ENCODE measurements at regions not wholly inside any gene's neighbourhood (a gene's known extent, or its start where the extent isn't known, plus 50 kb on each side); places are given as distances from the start of the nearest gene placed in this dataset.

GRCh38 chr6:76703285-76703684 lies 630.8 kb upstream of the IMPG1 start:
- DNase-seq (no peak), ATAC-seq (no peak)
- Histone ChIP-seq H3K4me3 (ENCODE audit: low read length) (no peak overlapping the region), H3K4me1 (ENCODE audit: control insufficient read depth, insufficient read depth, low read length) (no peaks in the 10 kb centered on the region), H3K36me3 (ENCODE audit: control insufficient read depth, insufficient read depth, low read length) (no peaks in the 10 kb centered on the region), H3K9me3 (ENCODE audit: control insufficient read depth, insufficient read depth, low read length) (no peaks in the 10 kb centered on the region), H3K27ac (ENCODE audit: low read length) (no peak overlapping the region), H3K27me3 (ENCODE audit: control insufficient read depth, insufficient read depth, low read length) (no peaks in the 10 kb centered on the region)
- Mint-ChIP-seq H3K36me3 (peaks cover 10% of the 10 kb centered on the region), H3K4me3 (no peak overlapping the region), H3K9me3 (peaks cover 8 to 16% of the 10 kb centered on the region in 2 donors), H3K27me3 (ENCODE audit: low read depth in 2 of 2) (no peaks in the 10 kb centered on the region), H3K27ac (no peak overlapping the region), H3K4me1 (no peaks in the 10 kb centered on the region)
- intact Hi-C loops (cut with micrococcal nuclease) = no loop called here
- WGBS (ENCODE audit: insufficient coverage) = 100% methylated on average over 2 of the region's 2 CpGs
- TF ChIP-seq CTCF (IDR thresholded peaks at IDR 0.05) = no peak

- Histone ChIP-seq H3K27ac (ENCODE audit: low read length) (no peak overlapping the region), H3K36me3 (ENCODE audit: control insufficient read depth, insufficient read depth, low read length) (no peaks in the 10 kb centered on the region), H3K4me1 (ENCODE audit: control insufficient read depth, insufficient read depth, low read length) (no peaks in the 10 kb centered on the region), H3K4me3 (ENCODE audit: low read length) (no peak overlapping the region), H3K27me3 (ENCODE audit: control insufficient read depth, insufficient read depth, low read length) (no peaks in the 10 kb centered on the region), H3K9me3 (ENCODE audit: control insufficient read depth, insufficient read depth, low read length) (no peaks in the 10 kb centered on the region)
- no peak for TF ChIP-seq CTCF (IDR thresholded peaks at IDR 0.05)
- Mint-ChIP-seq H3K4me1 (no peaks in the 10 kb centered on the region), H3K27ac (no peak overlapping the region), H3K27me3 (ENCODE audit: low read depth in 2 of 2) (no peaks in the 10 kb centered on the region), H3K36me3 (peaks cover 10% of the 10 kb centered on the region), H3K4me3 (no peak overlapping the region), H3K9me3 (peaks cover 5 to 13% of the 10 kb centered on the region in 2 donors)
- intact Hi-C loops (cut with micrococcal nuclease) = no loop called here
- no peak for DNase-seq
- WGBS (ENCODE audit: insufficient coverage) = 73% methylated on average over 1 of the region's 1 CpG
- ATAC-seq = no peak
Observed at GRCh38 chr6:76702187-76702586, 629.7 kb upstream of the IMPG1 start.

DNA sequence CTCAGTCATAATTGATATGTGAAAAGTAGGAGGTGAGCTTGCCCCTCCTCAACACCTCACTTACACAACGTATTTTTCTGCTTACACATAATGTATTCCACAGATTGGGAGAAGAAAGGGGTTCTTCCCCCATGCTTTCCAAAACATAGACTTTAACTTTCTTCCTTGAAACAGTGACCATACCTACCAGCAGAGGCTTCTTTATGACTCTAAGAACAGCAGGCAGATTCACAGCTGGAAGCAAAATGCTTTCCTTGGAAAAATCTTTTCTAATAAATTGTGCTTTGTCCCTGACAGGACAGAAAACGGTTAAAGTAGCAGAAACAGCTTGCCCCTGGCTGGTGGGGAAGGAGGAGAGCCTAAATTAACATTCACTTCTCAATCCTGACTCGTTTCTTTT lies 629.1 kb upstream of the IMPG1 start:
- Histone ChIP-seq H3K36me3 (ENCODE audit: control insufficient read depth, insufficient read depth, low read length) (no peaks in the 10 kb centered on the region), H3K4me3 (ENCODE audit: low read length) (no peak overlapping the region), H3K27ac (ENCODE audit: low read length) (no peak overlapping the region), H3K9me3 (ENCODE audit: control insufficient read depth, insufficient read depth, low read length) (no peaks in the 10 kb centered on the region), H3K27me3 (ENCODE audit: control insufficient read depth, insufficient read depth, low read length) (no peaks in the 10 kb centered on the region), H3K4me1 (ENCODE audit: control insufficient read depth, insufficient read depth, low read length) (no peaks in the 10 kb centered on the region)
- intact Hi-C loops (cut with micrococcal nuclease) = no loop called here
- TF ChIP-seq CTCF (IDR thresholded peaks at IDR 0.05) = no peak
- H3K27me3 Mint-ChIP-seq (ENCODE audit: low read depth in 2 of 2) = no peaks in the 10 kb centered on the region
- peaks cover 10% of the 10 kb centered on the region for H3K36me3 Mint-ChIP-seq
- ATAC-seq (no peak), DNase-seq (no peak)
- no peak overlapping the region for H3K4me3 Mint-ChIP-seq
- H3K9me3 Mint-ChIP-seq = peaks cover 5 to 13% of the 10 kb centered on the region in 2 donors
- H3K27ac Mint-ChIP-seq = no peak overlapping the region
- no peaks in the 10 kb centered on the region for H3K4me1 Mint-ChIP-seq
- 31% methylated on average over 1 of the region's 3 CpGs for WGBS (ENCODE audit: insufficient coverage)

GRCh38 chr6:76697585-76697984 lies 625.1 kb upstream of the IMPG1 start:
- no peaks in the 10 kb centered on the region for H3K36me3 Mint-ChIP-seq
- no peaks in the 10 kb centered on the region for H3K9me3 ChIP-seq (ENCODE audit: control insufficient read depth, insufficient read depth, low read length)
- no peak overlapping the region for H3K4me3 Mint-ChIP-seq
- no peak overlapping the region for H3K4me3 ChIP-seq (ENCODE audit: low read length)
- no peaks in the 10 kb centered on the region for H3K36me3 ChIP-seq (ENCODE audit: control insufficient read depth, insufficient read depth, low read length)
- no peak overlapping the region for H3K27ac Mint-ChIP-seq
- H3K9me3 Mint-ChIP-seq = peaks cover 3 to 12% of the 10 kb centered on the region in 2 donors
- no peak for TF ChIP-seq CTCF (IDR thresholded peaks at IDR 0.05)
- ATAC-seq (no peak), DNase-seq (no peak)
- H3K27me3 ChIP-seq (ENCODE audit: control insufficient read depth, insufficient read depth, low read length) = no peaks in the 10 kb centered on the region
- no peak overlapping the region for H3K27ac ChIP-seq (ENCODE audit: low read length)
- intact Hi-C loops (cut with micrococcal nuclease) = no loop called here
- no peaks in the 10 kb centered on the region for H3K4me1 ChIP-seq (ENCODE audit: control insufficient read depth, insufficient read depth, low read length)
- H3K27me3 Mint-ChIP-seq (ENCODE audit: low read depth in 2 of 2) = no peaks in the 10 kb centered on the region
- no peaks in the 10 kb centered on the region for H3K4me1 Mint-ChIP-seq
- WGBS (ENCODE audit: insufficient coverage) = no CpG with 5 or more reads among the region's 2 CpGs

Data from natural killer cell (primary cell).